ENCODE measurements at regions not wholly inside any gene's neighbourhood (a gene's known extent, or its start where the extent isn't known, plus 50 kb on each side); places are given as distances from the start of the nearest gene placed in this dataset.

DNA sequence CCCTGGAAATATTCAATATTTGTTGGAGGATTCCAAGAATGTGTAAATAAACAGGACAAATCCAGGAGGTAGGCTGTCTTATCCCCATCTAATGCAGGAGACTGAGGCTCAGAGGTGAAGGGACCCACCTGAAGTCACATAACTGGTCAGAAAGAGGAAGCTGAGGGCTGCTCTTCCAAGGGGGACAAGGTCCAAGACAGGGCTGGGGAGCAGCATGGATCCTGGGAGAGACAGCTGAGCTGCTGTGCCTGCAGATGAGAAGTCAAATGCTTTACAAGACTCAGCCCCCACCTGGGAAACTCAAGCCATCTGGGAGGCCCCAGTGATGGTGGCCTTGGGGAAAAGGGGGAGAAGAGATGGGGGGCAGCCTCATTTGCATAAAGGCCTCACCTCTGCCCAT, 224.4 kb downstream of the PTPRU start:
- TF ChIP-seq POLR2A (IDR thresholded peaks at IDR 0.05) (no peak), CTCF (IDR thresholded peaks at IDR 0.05) (no peak)

Measured in ovary (tissue), 3 donors.